GM12878 (cell line): ENCODE measurements at regions not wholly inside any gene's neighbourhood (a gene's known extent, or its start where the extent isn't known, plus 50 kb on each side); places are given as distances from the start of the nearest gene placed in this dataset.

Experiments
- ATAC-seq: fragments of 200-7000 bp; cut with Tn5 transposase; 3 replicates; pipeline ENCODE4 v1.9.1; 2020; ENCODE audit warnings: mild to moderate bottlenecking, moderate library complexity
- BruUV-seq: library from RNA; stranded (reverse); fragments of 400-500 nt; replicated peaks from 2 replicates; lab custom pipeline; 2021; lab: Mats Ljungman, UMichigan
- CTCF ChIA-PET: fragments of 300-600 bp; sonication (Branson Sonifier 250); formaldehyde crosslinking; extraction: SDS; loops from one replicate; lab custom pipeline; 2021; ENCODE audit warnings: inconsistent platforms; lab: Yijun Ruan, JAX
- POLR2A ChIA-PET: fragments of 350-600 bp; formaldehyde crosslinking; extraction: SDS; loops from one replicate; lab custom pipeline; 2021; ENCODE audit warnings: inconsistent platforms; lab: Charles Lee
- RAD21 ChIA-PET: fragments of 300-600 bp; sonication (Branson Sonifier 250); formaldehyde crosslinking; loops from one replicate; lab custom pipeline; 2023; ENCODE audit warnings: antibody characterized with exemption; ENCODE audit not compliant: unreplicated experiment; lab: Charles Lee
- SMC1A ChIA-PET: fragments of 300-600 bp; sonication (Branson Sonifier 250); formaldehyde crosslinking; loops from one replicate; lab custom pipeline; 2023; ENCODE audit not compliant: unreplicated experiment, uncharacterized antibody; lab: Charles Lee
- DNase-seq: peaks from one replicate; pipeline ENCODE4 v3.0.0-alpha.2; 2011; ENCODE audit warnings: low read depth, low spot score
- FAIRE-seq: peaks from 3 replicates; lab custom pipeline; 2011; peaks lifted over from hg19 to GRCh38; lab: Jason Lieb, UNC
- H2AFZ ChIP-seq: 2 replicates; pipeline ENCODE4 v1.6.0; 2011; ENCODE audit warnings: low read depth, low read length, control low read depth; ENCODE audit not compliant: control insufficient read depth
- H3K27ac ChIP-seq: 2 replicates; pipeline ENCODE4 v1.5.1; 2011; ENCODE audit warnings: control low read depth; ENCODE audit not compliant: control insufficient read depth, insufficient read depth
- H3K27me3 ChIP-seq, 2 experiments: replicated peaks in 1 of 2; 2 replicates each; pipeline versions ENCODE4 v1.6.0 to v1.6.1; 2011; ENCODE audit warnings: low read length in 1 of 2; ENCODE audit not compliant: control insufficient read depth in 2 of 2, insufficient read depth in 2 of 2
- H3K36me3 ChIP-seq, 2 experiments: 2 replicates each; pipeline ENCODE4 v1.5.1; 2011; ENCODE audit warnings: low read length in 1 of 2; ENCODE audit not compliant: control insufficient read depth in 2 of 2, insufficient read depth in 2 of 2
- H3K4me1 ChIP-seq: 2 replicates; pipeline ENCODE4 v1.6.1; 2011; ENCODE audit warnings: mild to moderate bottlenecking, low read length, moderate library complexity, mixed read lengths; ENCODE audit not compliant: control insufficient read depth, insufficient read depth
- H3K4me2 ChIP-seq: 2 replicates; pipeline ENCODE4 v1.6.0; 2011; ENCODE audit warnings: control low read depth; ENCODE audit not compliant: control insufficient read depth, insufficient read depth
- H3K4me3 ChIP-seq: fragments of 200-600 bp; sonication (generic); 2 replicates; pipeline ENCODE4 v1.5.1; 2016
- H3K79me2 ChIP-seq: 2 replicates; pipeline ENCODE4 v1.6.0; 2011; ENCODE audit warnings: low read length; ENCODE audit not compliant: control insufficient read depth, insufficient read depth
- H3K9ac ChIP-seq: 2 replicates; pipeline ENCODE4 v1.8.0; 2011; ENCODE audit warnings: low read length, control low read depth, mixed read lengths; ENCODE audit not compliant: control insufficient read depth, insufficient read depth
- H3K9me3 ChIP-seq: replicated peaks from 3 replicates; pipeline ENCODE4 v1.5.1; 2011; ENCODE audit warnings: mild to moderate bottlenecking, low read length; ENCODE audit not compliant: control insufficient read depth, insufficient read depth
- H4K20me1 ChIP-seq: 2 replicates; pipeline ENCODE4 v1.6.0; 2011; ENCODE audit not compliant: control insufficient read depth, insufficient read depth
- BCL11A ChIP-seq: IDR thresholded peaks from 2 replicates; pipeline ENCODE4 v1.6.1; 2011; ENCODE audit warnings: low read depth, low read length
- NFIC ChIP-seq: IDR thresholded peaks from 2 replicates; pipeline ENCODE4 v1.6.1; 2012; ENCODE audit warnings: low read depth, mild to moderate bottlenecking, inconsistent platforms, low read length, moderate library complexity
- PAX8 ChIP-seq: fragments of 450-650 bp; IDR thresholded peaks from 2 replicates; pipeline ENCODE4 v1.6.1; 2017; ENCODE audit warnings: mild to moderate bottlenecking, moderate library complexity
- SP1 ChIP-seq: IDR thresholded peaks from one replicate; pipeline ENCODE4 v1.6.1; 2011; ENCODE audit warnings: low read depth, low read length
- SUZ12 ChIP-seq: fragments of 200-600 bp; sonication (generic); IDR thresholded peaks from one replicate; pipeline ENCODE4 v1.6.1; 2018; ENCODE audit warnings: antibody characterized with exemption, mild to moderate bottlenecking; ENCODE audit not compliant: unreplicated experiment
- YY1 ChIP-seq: IDR thresholded peaks from 2 replicates; pipeline ENCODE4 v1.6.1; 2011; ENCODE audit warnings: low read depth, mild to moderate bottlenecking, low read length
- WGBS: methylation state at CpG from one replicate; pipeline ENCODE4 v1.1.6; 2016; ENCODE audit warnings: low lambda C conversion rate; ENCODE audit not compliant: insufficient replicate concordance, insufficient coverage; ENCODE audit errors: missing lambda C conversion rate; 5-methylcytosine and 5-hydroxymethylcytosine counted together
- in situ Hi-C: fragments of 300-500 bp; cut with MboI; formaldehyde crosslinking; loops from 9 replicates; pipeline ENCODE4 v1.14.3; 2018; ENCODE audit warnings: mixed read lengths
- intact Hi-C: fragments of 100-400 bp; cut with micrococcal nuclease; formaldehyde crosslinking; loops from one replicate; pipeline ENCODE4 v1.14.2; 2022; ENCODE audit not compliant: unreplicated experiment
- TF ChIP-seq, protein P1 (sequence below): IDR thresholded peaks from 2 replicates; pipeline ENCODE4 v1.6.1; 2011; ENCODE audit warnings: low read depth, mild to moderate bottlenecking, low read length, moderate library complexity, borderline replicate concordance; ENCODE audit errors: extremely low read depth
- TF ChIP-seq, protein P2 (sequence below): fragments of 450-650 bp; IDR thresholded peaks from 2 replicates; pipeline ENCODE4 v1.6.1; 2017; ENCODE audit warnings: mild to moderate bottlenecking, moderate library complexity
- TF ChIP-seq, protein P3 (sequence below): IDR thresholded peaks from 2 replicates; pipeline ENCODE4 v1.6.1; 2012; ENCODE audit warnings: improper control_type of control experiment, low read depth, low read length; ENCODE audit not compliant: insufficient replicate concordance

DNA sequence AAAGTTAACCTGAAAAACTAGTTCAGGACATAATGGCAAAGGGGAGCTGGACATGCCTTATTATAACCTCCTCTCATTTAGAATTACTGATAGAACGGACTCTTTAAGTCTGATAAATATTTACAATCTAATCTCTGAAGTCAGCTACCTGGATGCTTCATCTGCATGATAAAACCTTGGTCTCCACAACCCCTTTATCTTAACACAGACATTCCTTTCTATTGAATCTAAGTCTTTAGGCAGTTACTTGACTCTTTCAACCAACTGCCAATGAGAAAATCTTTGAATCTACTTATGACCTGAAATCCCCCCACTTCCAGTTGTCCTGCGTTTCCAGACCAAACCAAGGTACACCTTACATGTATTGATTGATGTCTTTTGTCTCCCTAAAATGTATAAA, 191.2 kb upstream of the LRRTM4 start:
- H3K4me3 ChIP-seq = no peak overlapping the region
- TF ChIP-seq SUZ12 = no peak
- no peak for TF ChIP-seq NFIC
- TF ChIP-seq, protein P1, sequence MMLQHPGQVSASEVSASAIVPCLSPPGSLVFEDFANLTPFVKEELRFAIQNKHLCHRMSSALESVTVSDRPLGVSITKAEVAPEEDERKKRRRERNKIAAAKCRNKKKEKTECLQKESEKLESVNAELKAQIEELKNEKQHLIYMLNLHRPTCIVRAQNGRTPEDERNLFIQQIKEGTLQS = no peak
- TF ChIP-seq PAX8 = no peak
- no peak for TF ChIP-seq SP1
- TF ChIP-seq BCL11A = no peak
- TF ChIP-seq, protein P2, sequence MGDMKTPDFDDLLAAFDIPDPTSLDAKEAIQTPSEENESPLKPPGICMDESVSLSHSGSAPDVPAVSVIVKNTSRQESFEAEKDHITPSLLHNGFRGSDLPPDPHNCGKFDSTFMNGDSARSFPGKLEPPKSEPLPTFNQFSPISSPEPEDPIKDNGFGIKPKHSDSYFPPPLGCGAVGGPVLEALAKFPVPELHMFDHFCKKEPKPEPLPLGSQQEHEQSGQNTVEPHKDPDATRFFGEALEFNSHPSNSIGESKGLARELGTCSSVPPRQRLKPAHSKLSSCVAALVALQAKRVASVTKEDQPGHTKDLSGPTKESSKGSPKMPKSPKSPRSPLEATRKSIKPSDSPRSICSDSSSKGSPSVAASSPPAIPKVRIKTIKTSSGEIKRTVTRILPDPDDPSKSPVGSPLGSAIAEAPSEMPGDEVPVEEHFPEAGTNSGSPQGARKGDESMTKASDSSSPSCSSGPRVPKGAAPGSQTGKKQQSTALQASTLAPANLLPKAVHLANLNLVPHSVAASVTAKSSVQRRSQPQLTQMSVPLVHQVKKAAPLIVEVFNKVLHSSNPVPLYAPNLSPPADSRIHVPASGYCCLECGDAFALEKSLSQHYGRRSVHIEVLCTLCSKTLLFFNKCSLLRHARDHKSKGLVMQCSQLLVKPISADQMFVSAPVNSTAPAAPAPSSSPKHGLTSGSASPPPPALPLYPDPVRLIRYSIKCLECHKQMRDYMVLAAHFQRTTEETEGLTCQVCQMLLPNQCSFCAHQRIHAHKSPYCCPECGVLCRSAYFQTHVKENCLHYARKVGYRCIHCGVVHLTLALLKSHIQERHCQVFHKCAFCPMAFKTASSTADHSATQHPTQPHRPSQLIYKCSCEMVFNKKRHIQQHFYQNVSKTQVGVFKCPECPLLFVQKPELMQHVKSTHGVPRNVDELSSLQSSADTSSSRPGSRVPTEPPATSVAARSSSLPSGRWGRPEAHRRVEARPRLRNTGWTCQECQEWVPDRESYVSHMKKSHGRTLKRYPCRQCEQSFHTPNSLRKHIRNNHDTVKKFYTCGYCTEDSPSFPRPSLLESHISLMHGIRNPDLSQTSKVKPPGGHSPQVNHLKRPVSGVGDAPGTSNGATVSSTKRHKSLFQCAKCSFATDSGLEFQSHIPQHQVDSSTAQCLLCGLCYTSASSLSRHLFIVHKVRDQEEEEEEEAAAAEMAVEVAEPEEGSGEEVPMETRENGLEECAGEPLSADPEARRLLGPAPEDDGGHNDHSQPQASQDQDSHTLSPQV = no peak
- TF ChIP-seq, protein P3, sequence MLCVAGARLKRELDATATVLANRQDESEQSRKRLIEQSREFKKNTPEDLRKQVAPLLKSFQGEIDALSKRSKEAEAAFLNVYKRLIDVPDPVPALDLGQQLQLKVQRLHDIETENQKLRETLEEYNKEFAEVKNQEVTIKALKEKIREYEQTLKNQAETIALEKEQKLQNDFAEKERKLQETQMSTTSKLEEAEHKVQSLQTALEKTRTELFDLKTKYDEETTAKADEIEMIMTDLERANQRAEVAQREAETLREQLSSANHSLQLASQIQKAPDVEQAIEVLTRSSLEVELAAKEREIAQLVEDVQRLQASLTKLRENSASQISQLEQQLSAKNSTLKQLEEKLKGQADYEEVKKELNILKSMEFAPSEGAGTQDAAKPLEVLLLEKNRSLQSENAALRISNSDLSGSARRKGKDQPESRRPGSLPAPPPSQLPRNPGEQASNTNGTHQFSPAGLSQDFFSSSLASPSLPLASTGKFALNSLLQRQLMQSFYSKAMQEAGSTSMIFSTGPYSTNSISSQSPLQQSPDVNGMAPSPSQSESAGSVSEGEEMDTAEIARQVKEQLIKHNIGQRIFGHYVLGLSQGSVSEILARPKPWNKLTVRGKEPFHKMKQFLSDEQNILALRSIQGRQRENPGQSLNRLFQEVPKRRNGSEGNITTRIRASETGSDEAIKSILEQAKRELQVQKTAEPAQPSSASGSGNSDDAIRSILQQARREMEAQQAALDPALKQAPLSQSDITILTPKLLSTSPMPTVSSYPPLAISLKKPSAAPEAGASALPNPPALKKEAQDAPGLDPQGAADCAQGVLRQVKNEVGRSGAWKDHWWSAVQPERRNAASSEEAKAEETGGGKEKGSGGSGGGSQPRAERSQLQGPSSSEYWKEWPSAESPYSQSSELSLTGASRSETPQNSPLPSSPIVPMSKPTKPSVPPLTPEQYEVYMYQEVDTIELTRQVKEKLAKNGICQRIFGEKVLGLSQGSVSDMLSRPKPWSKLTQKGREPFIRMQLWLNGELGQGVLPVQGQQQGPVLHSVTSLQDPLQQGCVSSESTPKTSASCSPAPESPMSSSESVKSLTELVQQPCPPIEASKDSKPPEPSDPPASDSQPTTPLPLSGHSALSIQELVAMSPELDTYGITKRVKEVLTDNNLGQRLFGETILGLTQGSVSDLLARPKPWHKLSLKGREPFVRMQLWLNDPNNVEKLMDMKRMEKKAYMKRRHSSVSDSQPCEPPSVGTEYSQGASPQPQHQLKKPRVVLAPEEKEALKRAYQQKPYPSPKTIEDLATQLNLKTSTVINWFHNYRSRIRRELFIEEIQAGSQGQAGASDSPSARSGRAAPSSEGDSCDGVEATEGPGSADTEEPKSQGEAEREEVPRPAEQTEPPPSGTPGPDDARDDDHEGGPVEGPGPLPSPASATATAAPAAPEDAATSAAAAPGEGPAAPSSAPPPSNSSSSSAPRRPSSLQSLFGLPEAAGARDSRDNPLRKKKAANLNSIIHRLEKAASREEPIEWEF = no peak
- no peak for TF ChIP-seq YY1
- H3K36me3 ChIP-seq = no peaks in the 10 kb centered on the region
- DNase-seq = no peak
- H3K9me3 ChIP-seq = no peaks in the 10 kb centered on the region
- no peak overlapping the region for H3K27ac ChIP-seq
- H4K20me1 ChIP-seq = no peaks in the 10 kb centered on the region
- RAD21 ChIA-PET = no interaction called here
- intact Hi-C loops = no loop called here
- in situ Hi-C loops = no loop called here
- WGBS = 0% methylated on average over 2 of the region's 2 CpGs
- no peak overlapping the region for H2AFZ ChIP-seq
- no peaks in the 10 kb centered on the region for H3K79me2 ChIP-seq
- H3K9ac ChIP-seq = no peak overlapping the region
- no peaks in the 10 kb centered on the region for H3K27me3 ChIP-seq
- H3K4me1 ChIP-seq = no peaks in the 10 kb centered on the region
- POLR2A ChIA-PET = no interaction called here
- H3K4me2 ChIP-seq = no peak overlapping the region
- BruUV-seq = no TSS peak
- ATAC-seq = no peak
- CTCF ChIA-PET = no interaction called here
- no peak for FAIRE-seq
- SMC1A ChIA-PET = no interaction called here
